HCT116 (cell line): ENCODE measurements at regions not wholly inside any gene's neighbourhood (a gene's known extent, or its start where the extent isn't known, plus 50 kb on each side); places are given as distances from the start of the nearest gene placed in this dataset.

Experiments used
- ATAC-seq: fragments of 200-7000 bp; cut with Tn5 transposase; 2 replicates; pipeline ENCODE4 v1.9.1; 2020; ENCODE audit warnings: mild to moderate bottlenecking, moderate library complexity
- BruUV-seq: library from RNA; stranded (reverse); fragments of 400-500 nt; replicated peaks from 2 replicates; lab custom pipeline; 2021; lab: Mats Ljungman, UMichigan
- CTCF ChIA-PET: fragments of 300-600 bp; sonication (Branson Sonifier 250); formaldehyde crosslinking; loops from one replicate; lab custom pipeline; 2021; ENCODE audit warnings: antibody characterized with exemption; lab: Charles Lee
- POLR2A ChIA-PET: fragments of 300-600, 350-600 bp; sonication (Branson Sonifier 250); formaldehyde crosslinking; loops from one replicate; lab custom pipeline; 2021; ENCODE audit warnings: antibody characterized with exemption; lab: Charles Lee
- RAD21 ChIA-PET, 2 experiments: fragments of 300-600 bp; sonication (Branson Sonifier 250); formaldehyde crosslinking; loops; one replicate each; lab custom pipeline; 2023; ENCODE audit warnings: low total read pairs in 2 of 2; ENCODE audit not compliant: uncharacterized antibody in 2 of 2, unreplicated experiment in 2 of 2, low non-redundant PET in 1 of 2; lab: Charles Lee
- DNase-seq: peaks from one replicate; pipeline ENCODE4 v3.0.0-alpha.2; 2010; ENCODE audit warnings: low read depth, low spot score
- H2AFZ ChIP-seq: fragments of 200-600 bp; shearing (Covaris generic), sonication (generic); 2 replicates; pipeline ENCODE4 v1.6.1; 2017; ENCODE audit warnings: low read depth, mixed run types, mixed read lengths, antibody characterized with exemption, low read length; ENCODE audit not compliant: poor library complexity, severe bottlenecking
- H3K27ac ChIP-seq: 2 replicates; pipeline ENCODE4 v1.5.1; 2012; ENCODE audit warnings: low read depth, low read length
- H3K27me3 ChIP-seq: fragments of 200-600 bp; sonication (generic); 2 replicates; pipeline ENCODE4 v1.6.1; 2016; ENCODE audit warnings: mixed run types, low read length, mixed read lengths; ENCODE audit not compliant: insufficient read depth
- H3K36me3 ChIP-seq, 2 experiments: fragments of 200-500 bp in 1 of 2; fragments of 200-600 bp in 1 of 2; sonication (Bioruptor generic) in 1 of 2; sonication (generic) in 1 of 2; 2 replicates each; pipeline versions ENCODE4 v1.5.1 to v1.6.1; 2014 to 2016; ENCODE audit warnings: low read length in 2 of 2, inconsistent platforms in 1 of 2, mixed read lengths in 1 of 2, mixed run types in 1 of 2; ENCODE audit not compliant: insufficient read depth in 2 of 2, control insufficient read depth in 1 of 2
- H3K4me1 ChIP-seq, 2 experiments: fragments of 200-600 bp in 1 of 2; sonication (generic) in 1 of 2; 2 replicates each; pipeline versions ENCODE4 v1.5.1 to v1.6.1; 2012 to 2017; ENCODE audit warnings: low read length in 2 of 2, inconsistent platforms in 1 of 2, mild to moderate bottlenecking in 1 of 2, mixed read lengths in 1 of 2, mixed run types in 1 of 2, moderate library complexity in 1 of 2; ENCODE audit not compliant: insufficient read depth in 2 of 2, control insufficient read depth in 1 of 2
- H3K4me2 ChIP-seq: fragments of 200-600 bp; sonication (generic); 2 replicates; pipeline ENCODE4 v1.6.1; 2017; ENCODE audit warnings: mixed run types, low read length, mixed read lengths
- H3K4me3 ChIP-seq, 2 experiments: fragments of 200-600 bp in 1 of 2; sonication (generic) in 1 of 2; replicated peaks in 1 of 2; 2 replicates each; pipeline ENCODE4 v1.5.1; 2011 to 2016; ENCODE audit warnings: low read length in 2 of 2, control low read depth in 1 of 2, low read depth in 1 of 2, mild to moderate bottlenecking in 1 of 2, mixed read lengths in 1 of 2, mixed run types in 1 of 2
- H3K79me2 ChIP-seq: fragments of 200-600 bp; sonication (generic); 2 replicates; pipeline ENCODE4 v1.6.1; 2017; ENCODE audit warnings: mild to moderate bottlenecking, mixed run types, low read length, moderate library complexity, mixed read lengths; ENCODE audit not compliant: insufficient read depth
- H3K9ac ChIP-seq: fragments of 200-600 bp; sonication (generic); 2 replicates; pipeline ENCODE4 v1.6.1; 2016; ENCODE audit warnings: low read length, mixed read lengths
- H3K9me2 ChIP-seq: fragments of 200-600 bp; sonication (generic), shearing (Covaris generic); 2 replicates; pipeline ENCODE4 v1.6.1; 2017; ENCODE audit warnings: mixed run types, mild to moderate bottlenecking, moderate library complexity; ENCODE audit not compliant: insufficient read depth
- H3K9me3 ChIP-seq, 2 experiments: fragments of 200-500 bp in 1 of 2; fragments of 200-600 bp in 1 of 2; sonication (Bioruptor generic) in 1 of 2; sonication (generic) in 1 of 2; 2 replicates each; pipeline ENCODE4 v1.6.1; 2014 to 2017; ENCODE audit warnings: low read length in 2 of 2, mixed read lengths in 2 of 2, inconsistent platforms in 1 of 2, low read depth in 1 of 2, mild to moderate bottlenecking in 1 of 2, mixed run types in 1 of 2, moderate library complexity in 1 of 2; ENCODE audit not compliant: control insufficient read depth in 1 of 2, insufficient read depth in 1 of 2
- H4K20me1 ChIP-seq: fragments of 200-600 bp; sonication (generic), shearing (Covaris generic); 2 replicates; pipeline ENCODE4 v1.6.1; 2017; ENCODE audit warnings: mixed run types, mild to moderate bottlenecking, moderate library complexity; ENCODE audit not compliant: insufficient read depth
- ATF3 ChIP-seq: IDR thresholded peaks from 2 replicates; pipeline ENCODE4 v1.6.1; 2012
- CEBPB ChIP-seq: IDR thresholded peaks from 2 replicates; pipeline ENCODE4 v1.6.1; 2012; ENCODE audit warnings: low read depth
- CTCF ChIP-seq, 3 experiments: fragments of 200-600 bp in 1 of 3; sonication (generic) in 1 of 3; IDR thresholded peaks in 2 of 3; conservative IDR thresholded peaks in 1 of 3; 2 replicates each; pipeline ENCODE4 v1.5.1; 2012 to 2017; ENCODE audit warnings: low read depth in 2 of 3, low read length in 2 of 3, antibody characterized with exemption in 1 of 3, borderline replicate concordance in 1 of 3, control low read depth in 1 of 3, mild to moderate bottlenecking in 1 of 3, mixed read lengths in 1 of 3, mixed run types in 1 of 3, moderate library complexity in 1 of 3; ENCODE audit not compliant: insufficient read depth in 1 of 3
- EZH2 ChIP-seq: fragments of 200-600 bp; sonication (generic); IDR thresholded peaks from 2 replicates; pipeline ENCODE4 v1.6.1; 2017; ENCODE audit warnings: antibody characterized with exemption, mixed run types
- FOSL1 ChIP-seq: IDR thresholded peaks from 2 replicates; pipeline ENCODE4 v1.6.1; 2012; ENCODE audit warnings: low read depth
- JUND ChIP-seq: IDR thresholded peaks from 2 replicates; pipeline ENCODE4 v1.6.1; 2012
- MAX ChIP-seq: IDR thresholded peaks from 2 replicates; pipeline ENCODE4 v1.6.1; 2012
- POLR2A ChIP-seq: IDR thresholded peaks from 2 replicates; pipeline ENCODE4 v1.7.0; 2011; ENCODE audit warnings: borderline replicate concordance; ENCODE audit not compliant: insufficient read depth, insufficient read length; ENCODE audit errors: extremely low read depth
- POLR2AphosphoS5 ChIP-seq: IDR thresholded peaks from 2 replicates; pipeline ENCODE4 v1.6.1; 2011; ENCODE audit warnings: mild to moderate bottlenecking, low read depth, low read length, moderate library complexity
- RAD21 ChIP-seq: IDR thresholded peaks from 2 replicates; pipeline ENCODE4 v1.6.1; 2012; ENCODE audit warnings: low read depth, mild to moderate bottlenecking
- REST ChIP-seq: IDR thresholded peaks from 2 replicates; pipeline ENCODE4 v1.6.1; 2012; ENCODE audit warnings: low read depth
- SIN3A ChIP-seq: IDR thresholded peaks from 2 replicates; pipeline ENCODE4 v1.6.1; 2012; ENCODE audit warnings: low read depth
- SP1 ChIP-seq: IDR thresholded peaks from 2 replicates; pipeline ENCODE4 v1.6.1; 2012; ENCODE audit warnings: low read depth
- SRF ChIP-seq: IDR thresholded peaks from 2 replicates; pipeline ENCODE4 v1.6.1; 2012; ENCODE audit warnings: low read depth
- TCF7L2 ChIP-seq: IDR thresholded peaks from 2 replicates; pipeline ENCODE4 v1.7.0; 2011; ENCODE audit warnings: borderline replicate concordance, inconsistent platforms; ENCODE audit not compliant: insufficient read depth, insufficient read length; ENCODE audit errors: extremely low read depth
- YY1 ChIP-seq: IDR thresholded peaks from 2 replicates; pipeline ENCODE4 v1.6.1; 2011; ENCODE audit warnings: low read length, low read depth, moderate library complexity, mild to moderate bottlenecking; ENCODE audit not compliant: insufficient replicate concordance; ENCODE audit errors: extremely low read depth
- ZFX ChIP-seq: fragments of 450-650 bp; IDR thresholded peaks from 2 replicates; pipeline ENCODE4 v1.6.1; 2017
- ZNF274 ChIP-seq: fragments of 200-500 bp; sonication (Bioruptor generic); IDR thresholded peaks from 2 replicates; pipeline ENCODE4 v1.6.1; 2014; ENCODE audit warnings: mild to moderate bottlenecking, low read depth, low read length, inconsistent platforms
- intact Hi-C: fragments of 100-400 bp; cut with micrococcal nuclease; formaldehyde crosslinking; loops from 2 replicates; pipeline ENCODE4 v1.10.0; 2022

GRCh38 chr3:87069971-87070370 is 79.0 kb upstream of the VGLL3 start:
- no peaks in the 10 kb centered on the region for H4K20me1 ChIP-seq
- no peak overlapping the region for H2AFZ ChIP-seq
- H3K36me3 ChIP-seq = no peaks in the 10 kb centered on the region
- no peaks in the 10 kb centered on the region for H3K79me2 ChIP-seq
- no peaks in the 10 kb centered on the region for H3K27me3 ChIP-seq
- intact Hi-C loops = no loop called here
- RAD21 ChIA-PET = no interaction called here
- DNase-seq (no peak), ATAC-seq (no peak)
- H3K9me2 ChIP-seq = no peaks in the 10 kb centered on the region
- H3K27ac ChIP-seq = no peak overlapping the region
- H3K4me2 ChIP-seq = no peak overlapping the region
- no TSS peak for BruUV-seq
- CTCF ChIA-PET = no interaction called here
- H3K9ac ChIP-seq = no peak overlapping the region
- TF ChIP-seq YY1 (no peak), ZFX (no peak), JUND (no peak), FOSL1 (no peak), SRF (no peak), SIN3A (no peak), CTCF (IDR thresholded peaks at IDR 0.05 in 2 of 3, conservative IDR thresholded peaks at IDR 0.05 in 1 of 3; ENCODE audit: borderline replicate concordance in 1 of 3, insufficient read depth in 1 of 3, low read depth in 2 of 3, low read length in 2 of 3) (no peak), ZNF274 (no peak), ATF3 (no peak), RAD21 (no peak), SP1 (no peak), EZH2 (no peak), CEBPB (no peak), MAX (no peak), POLR2AphosphoS5 (no peak), POLR2A (no peak), REST (no peak), TCF7L2 (no peak)
- no peak overlapping the region for H3K4me3 ChIP-seq
- POLR2A ChIA-PET = no interaction called here
- no peaks in the 10 kb centered on the region for H3K4me1 ChIP-seq
- no peaks in the 10 kb centered on the region for H3K9me3 ChIP-seq
